ENCODE measurements at regions not wholly inside any gene's neighbourhood (a gene's known extent, or its start where the extent isn't known, plus 50 kb on each side); places are given as distances from the start of the nearest gene placed in this dataset.

GRCh38 chr18:30139631-30140287 is 902.8 kb downstream of the DSC3 start:
- 72 to 79% methylated on average over 5 of the region's 5 CpGs for WGBS, 2 donors
- no peak for DNase-seq (ENCODE audit: low spot score in 2 of 2)
- intact Hi-C loops (cut with DNase I; ENCODE audit: low total_unique reads): no loop called here
- H3K4me3 ChIP-seq (ENCODE audit: low read depth, poor library complexity, severe bottlenecking): no peak overlapping the region
- no peak for TF ChIP-seq POLR2A (IDR thresholded peaks at IDR 0.05)
- TF ChIP-seq CTCF (IDR thresholded peaks at IDR 0.05): no peak

- DNase-seq (ENCODE audit: low spot score in 2 of 2): no peak
- H3K4me3 ChIP-seq (ENCODE audit: low read depth, poor library complexity, severe bottlenecking): no peak overlapping the region
- intact Hi-C loops (cut with DNase I; ENCODE audit: low total_unique reads): no loop called here
- WGBS, 2 donors: 67 to 72% methylated on average over 4 of the region's 4 CpGs
- TF ChIP-seq CTCF (IDR thresholded peaks at IDR 0.05): no peak
- TF ChIP-seq POLR2A (IDR thresholded peaks at IDR 0.05): no peak
Observed at GRCh38 chr18:30135938-30136337, 906.6 kb downstream of the DSC3 start.

GRCh38 chr18:30134020-30134419 is 908.5 kb downstream of the DSC3 start:
- WGBS, 2 donors: 86 to 89% methylated on average over 2 of the region's 2 CpGs
- H3K4me3 ChIP-seq (ENCODE audit: low read depth, poor library complexity, severe bottlenecking): no peak overlapping the region
- DNase-seq (ENCODE audit: low spot score in 2 of 2): no peak
- intact Hi-C loops (cut with DNase I; ENCODE audit: low total_unique reads): no loop called here
- TF ChIP-seq CTCF (IDR thresholded peaks at IDR 0.05): no peak
- no peak for TF ChIP-seq POLR2A (IDR thresholded peaks at IDR 0.05)

- intact Hi-C loops (cut with DNase I; ENCODE audit: low total_unique reads): no loop called here
- TF ChIP-seq CTCF (IDR thresholded peaks at IDR 0.05): no peak
- no peak for TF ChIP-seq POLR2A (IDR thresholded peaks at IDR 0.05)
- H3K4me3 ChIP-seq (ENCODE audit: low read depth, poor library complexity, severe bottlenecking): no peak overlapping the region
- no peak for DNase-seq (ENCODE audit: low spot score in 2 of 2)
- WGBS, 2 donors: 88 to 91% methylated on average over 1 of the region's 1 CpG
Observed at GRCh38 chr18:30132959-30133358, 909.6 kb downstream of the DSC3 start.

- intact Hi-C loops (cut with DNase I; ENCODE audit: low total_unique reads): no loop called here
- DNase-seq (ENCODE audit: low spot score in 2 of 2): no peak
- H3K4me3 ChIP-seq (ENCODE audit: low read depth, poor library complexity, severe bottlenecking): no peak overlapping the region
- TF ChIP-seq POLR2A (IDR thresholded peaks at IDR 0.05) (no peak), CTCF (IDR thresholded peaks at IDR 0.05) (no peak)
- 52 to 67% methylated on average over 1 of the region's 1 CpG for WGBS, 2 donors
Observed at GRCh38 chr18:30121397-30121796, 921.1 kb downstream of the DSC3 start.

- intact Hi-C loops (cut with DNase I; ENCODE audit: low total_unique reads): no loop called here
- no peak overlapping the region for H3K4me3 ChIP-seq (ENCODE audit: low read depth, poor library complexity, severe bottlenecking)
- DNase-seq (ENCODE audit: low spot score in 2 of 2): no peak
- no peak for TF ChIP-seq POLR2A (IDR thresholded peaks at IDR 0.05)
- no peak for TF ChIP-seq CTCF (IDR thresholded peaks at IDR 0.05)
Observed at GRCh38 chr18:30113454-30113853, 929.1 kb downstream of the DSC3 start.

Data from lower leg skin (tissue), 4 donors.